Fibroblast of mammary gland (primary cell): ENCODE measurements at regions not wholly inside any gene's neighbourhood (a gene's known extent, or its start where the extent isn't known, plus 50 kb on each side); places are given as distances from the start of the nearest gene placed in this dataset.
"Not testable (repeated sequence)": the region's sequence is repeated elsewhere in the genome, so short reads cannot be mapped to it uniquely, and the experiment has no call there.

ENCODE experiments used
- DNase-seq: peaks from one replicate; pipeline ENCODE4 v3.0.0-alpha.2; 2010; ENCODE audit warnings: low read depth
- H3K4me3 ChIP-seq: 2 replicates; pipeline ENCODE4 v1.5.1; 2011; ENCODE audit warnings: low read depth, mild to moderate bottlenecking, low read length, moderate library complexity; ENCODE audit not compliant: control insufficient read depth
- TF ChIP-seq, protein P1 (sequence below): conservative IDR thresholded peaks from 2 replicates; pipeline ENCODE4 v1.5.1; 2011; ENCODE audit warnings: low read depth, low read length, inconsistent platforms; ENCODE audit not compliant: control insufficient read depth, insufficient read depth

DNA sequence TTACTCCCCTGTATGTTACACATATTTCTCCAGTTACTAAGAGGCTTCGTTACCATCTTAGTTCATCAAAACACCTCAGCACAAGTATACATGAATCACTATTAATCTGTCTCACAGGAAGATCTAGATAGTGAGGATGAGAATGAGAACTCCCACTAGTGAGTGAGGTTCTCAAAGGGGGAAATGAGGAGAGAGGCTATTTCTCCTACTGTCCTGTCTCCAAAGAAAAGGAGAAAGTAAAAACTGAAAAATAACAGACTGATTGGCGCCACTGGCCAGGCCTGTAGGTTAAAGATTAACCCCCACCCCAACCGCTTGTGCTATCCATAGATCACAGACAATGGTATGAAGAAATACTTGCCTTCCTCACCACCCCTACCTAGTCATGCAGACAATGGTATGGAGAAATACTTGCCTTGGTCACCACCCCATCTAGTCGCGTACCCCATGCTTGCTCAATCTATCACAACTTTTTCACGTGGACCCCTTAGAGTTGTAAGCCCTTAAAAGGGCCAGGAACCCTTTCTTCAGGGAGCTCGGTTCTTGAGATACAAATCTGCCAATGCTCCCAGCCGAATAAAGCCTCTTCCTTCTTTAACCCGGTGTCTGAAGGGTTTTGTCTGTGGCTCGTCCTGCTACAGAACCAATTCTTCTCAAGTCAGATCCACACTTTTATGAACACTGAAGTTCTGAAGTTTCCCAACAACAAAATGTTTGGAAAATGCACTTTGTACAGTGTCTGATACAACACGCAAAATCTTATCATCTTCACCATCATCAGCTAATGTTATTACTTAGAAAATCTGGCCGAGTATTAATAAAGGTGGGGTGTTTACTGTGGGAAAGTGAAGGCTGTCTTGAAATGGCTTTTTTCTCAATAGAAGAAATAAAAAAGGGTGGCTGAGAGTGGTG, 598.1 kb downstream of the UQCRFS1 start:
- no peak overlapping the region for H3K4me3 ChIP-seq
- TF ChIP-seq, protein P1, sequence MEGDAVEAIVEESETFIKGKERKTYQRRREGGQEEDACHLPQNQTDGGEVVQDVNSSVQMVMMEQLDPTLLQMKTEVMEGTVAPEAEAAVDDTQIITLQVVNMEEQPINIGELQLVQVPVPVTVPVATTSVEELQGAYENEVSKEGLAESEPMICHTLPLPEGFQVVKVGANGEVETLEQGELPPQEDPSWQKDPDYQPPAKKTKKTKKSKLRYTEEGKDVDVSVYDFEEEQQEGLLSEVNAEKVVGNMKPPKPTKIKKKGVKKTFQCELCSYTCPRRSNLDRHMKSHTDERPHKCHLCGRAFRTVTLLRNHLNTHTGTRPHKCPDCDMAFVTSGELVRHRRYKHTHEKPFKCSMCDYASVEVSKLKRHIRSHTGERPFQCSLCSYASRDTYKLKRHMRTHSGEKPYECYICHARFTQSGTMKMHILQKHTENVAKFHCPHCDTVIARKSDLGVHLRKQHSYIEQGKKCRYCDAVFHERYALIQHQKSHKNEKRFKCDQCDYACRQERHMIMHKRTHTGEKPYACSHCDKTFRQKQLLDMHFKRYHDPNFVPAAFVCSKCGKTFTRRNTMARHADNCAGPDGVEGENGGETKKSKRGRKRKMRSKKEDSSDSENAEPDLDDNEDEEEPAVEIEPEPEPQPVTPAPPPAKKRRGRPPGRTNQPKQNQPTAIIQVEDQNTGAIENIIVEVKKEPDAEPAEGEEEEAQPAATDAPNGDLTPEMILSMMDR = no peak
- no peak for DNase-seq

DNA sequence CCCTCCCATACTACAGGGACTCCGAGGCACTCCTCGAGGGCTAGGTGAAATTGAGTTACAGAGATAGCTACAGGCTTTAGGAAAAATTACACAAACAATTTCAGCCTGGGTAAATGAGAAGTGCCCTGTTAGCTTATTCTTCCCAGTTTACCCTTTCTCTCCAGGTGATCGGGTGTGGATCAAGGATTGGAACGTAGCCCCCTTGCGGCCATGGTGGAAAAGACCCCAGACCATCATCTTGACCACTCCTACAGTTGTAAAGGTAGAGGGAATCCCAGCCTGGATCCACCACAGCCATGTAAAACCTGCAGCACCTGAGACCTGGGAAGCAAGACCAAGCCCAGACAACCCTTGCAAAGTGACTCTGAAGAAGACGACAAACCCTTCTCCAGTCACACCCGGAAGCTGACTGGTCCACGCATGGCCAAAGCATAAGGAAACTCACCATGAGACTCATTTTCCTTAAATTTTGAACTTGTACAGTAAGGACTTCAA, 600.6 kb downstream of the UQCRFS1 start:
- DNase-seq = no peak
- TF ChIP-seq, protein P1 = no peak
- no peak overlapping the region for H3K4me3 ChIP-seq

DNA sequence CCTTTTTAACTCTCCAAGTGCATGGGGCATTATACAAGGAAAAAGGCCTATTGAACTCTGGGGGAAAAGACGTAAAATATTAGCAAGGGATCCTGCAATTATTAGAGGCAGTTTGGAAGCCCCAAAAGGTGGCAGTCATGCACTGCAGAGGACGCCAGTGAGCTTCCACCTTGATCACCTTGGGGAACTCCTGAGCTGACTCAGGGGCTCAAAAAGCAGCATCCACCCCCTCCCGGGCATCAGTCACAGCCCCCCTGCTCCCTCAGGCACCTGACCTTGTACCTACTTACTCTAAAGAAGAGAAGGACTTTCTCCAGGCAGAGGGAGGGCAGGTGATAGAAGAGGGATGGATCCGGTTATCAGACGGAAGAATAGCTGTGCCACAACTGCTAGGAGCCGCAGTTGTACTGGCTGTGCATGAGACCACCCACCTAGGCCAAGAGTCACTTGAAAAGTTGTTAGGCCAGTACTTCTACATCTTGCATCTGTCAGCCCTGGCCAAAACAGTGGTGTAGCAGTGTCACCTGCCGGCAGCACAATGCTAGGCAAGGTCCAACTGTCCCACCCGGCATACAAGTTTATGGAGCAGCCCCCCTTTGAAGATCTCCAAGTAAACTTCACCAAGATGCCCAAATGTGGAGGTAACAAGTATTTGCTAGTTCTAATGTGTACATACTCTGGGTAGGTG, 601.6 kb downstream of the UQCRFS1 start:
- not testable (repeated sequence) for H3K4me3 ChIP-seq, DNase-seq

DNA sequence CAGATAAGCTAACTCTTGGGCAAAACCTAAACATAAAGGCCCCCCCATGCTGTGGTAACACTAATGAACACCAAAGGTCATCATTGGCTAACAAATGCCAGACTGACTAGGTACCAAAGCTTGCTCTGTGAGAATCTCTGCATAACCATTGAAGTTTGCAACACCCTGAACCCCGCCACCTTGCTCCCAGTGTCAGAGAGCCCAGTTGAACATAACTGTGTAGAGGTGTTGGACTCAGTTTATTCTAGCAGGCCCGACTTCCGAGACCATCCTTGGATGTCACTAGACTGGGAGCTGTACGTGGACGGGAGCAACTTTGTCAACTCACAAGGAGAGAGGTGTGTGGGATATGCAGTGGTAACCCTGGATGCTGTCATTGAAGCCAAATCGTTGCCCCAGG, 602.2 kb downstream of the UQCRFS1 start:
- no peak for DNase-seq
- no peak overlapping the region for H3K4me3 ChIP-seq
- TF ChIP-seq, protein P1 = no peak

DNA sequence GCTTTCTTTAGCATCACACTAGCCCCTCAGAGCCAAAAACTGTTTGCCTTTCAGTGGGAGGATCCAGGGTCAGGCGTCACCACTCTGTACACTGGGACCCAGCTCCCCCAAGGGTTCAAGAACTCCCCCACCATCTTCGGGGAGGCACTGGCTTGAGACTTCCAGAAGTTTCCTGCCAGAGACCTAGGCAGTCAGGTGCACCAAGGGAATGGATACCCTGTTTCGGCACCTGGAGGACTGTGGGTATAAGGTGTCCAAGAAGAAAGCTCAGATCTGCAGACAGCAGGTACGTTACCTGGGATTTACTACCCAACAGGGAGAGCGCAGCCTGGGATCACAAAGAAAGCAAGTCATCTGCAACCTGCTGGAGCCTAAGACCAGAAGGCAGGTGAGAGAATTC, 603.0 kb downstream of the UQCRFS1 start:
- DNase-seq = no peak
- no peak overlapping the region for H3K4me3 ChIP-seq
- TF ChIP-seq, protein P1 = no peak

DNA sequence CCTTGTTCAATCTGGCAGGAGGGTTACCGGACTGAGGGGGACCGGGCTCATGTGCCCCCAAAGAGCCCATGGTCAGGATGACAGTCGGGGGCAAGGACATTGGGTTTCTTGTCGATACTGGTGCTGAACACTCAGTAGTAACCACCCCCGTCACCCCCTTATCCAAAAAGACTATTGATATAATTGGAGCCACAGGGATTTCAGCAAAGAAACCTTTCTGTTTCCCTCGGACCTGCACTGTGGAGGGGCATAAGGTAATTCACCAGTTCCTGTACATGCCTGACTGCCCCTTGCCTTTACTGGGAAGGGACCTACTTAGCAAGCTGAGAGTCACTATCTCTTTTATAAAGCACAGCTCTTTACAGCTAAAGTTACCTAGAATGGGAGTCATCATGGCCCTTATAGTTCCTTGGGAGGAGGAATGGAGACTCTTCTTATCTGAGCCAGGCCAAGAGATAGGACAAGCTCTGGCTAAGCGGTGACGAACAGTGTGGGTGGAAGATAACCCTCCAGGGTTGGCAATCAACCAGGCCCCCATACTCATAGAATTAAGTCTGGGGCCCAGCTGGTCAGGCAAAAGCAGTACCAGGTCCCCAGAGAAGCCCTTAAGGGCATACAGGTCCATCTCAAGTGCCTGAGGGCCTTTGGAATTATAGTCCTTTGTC, 603.7 kb downstream of the UQCRFS1 start:
- H3K4me3 ChIP-seq = no peak overlapping the region
- DNase-seq = no peak

More for the DNA sequence above, 603.7 kb downstream of the UQCRFS1 start:
- TF ChIP-seq, protein P1 = no peak
